Adrenal gland (tissue), 9 donors: ENCODE measurements at regions not wholly inside any gene's neighbourhood (a gene's known extent, or its start where the extent isn't known, plus 50 kb on each side); places are given as distances from the start of the nearest gene placed in this dataset.

Experiments
- DNase-seq, 7 donors: peaks; one replicate each; pipeline ENCODE4 v3.0.0-alpha.2; 2019 to 2020
- H3K27ac ChIP-seq, 5 donors: fragments of 200-600 bp; sonication (generic) in 4 of 5; 1 replicate in 3 of 5; 2 replicates in 2 of 5; pipeline versions ENCODE4 v1.5.1 to v1.8.0; 2016 to 2020; ENCODE audit warnings: mild to moderate bottlenecking in 1 of 5
- H3K27me3 ChIP-seq: fragments of 200-600 bp; 2 replicates; pipeline ENCODE4 v1.8.0; 2021
- H3K36me3 ChIP-seq, 2 donors: fragments of 200-600 bp; replicated peaks in 1 of 2; 1 replicate in 1 of 2; 2 replicates in 1 of 2; pipeline versions ENCODE4 v1.5.1 to v1.8.0; 2018 to 2022
- H3K4me1 ChIP-seq, 2 donors: fragments of 200-600 bp; replicated peaks in 1 of 2; 1 replicate in 1 of 2; 2 replicates in 1 of 2; pipeline versions ENCODE4 v1.5.1 to v1.8.0; 2018 to 2021
- H3K4me3 ChIP-seq, 4 donors: fragments of 200-600 bp; sonication (generic) in 3 of 4; one replicate each; pipeline ENCODE4 v1.5.1; 2016 to 2018
- H3K9me3 ChIP-seq, 3 donors: fragments of 200-600 bp; sonication (generic) in 1 of 3; replicated peaks in 1 of 3; 1 replicate in 2 of 3; 2 replicates in 1 of 3; pipeline versions ENCODE4 v1.5.1 to v1.8.0; 2016 to 2021
- CTCF ChIP-seq, 6 experiments: fragments of 450-650 bp in 4 of 6; fragments of 200-600 bp in 2 of 6; sonication (generic) in 1 of 6; IDR thresholded peaks; 1 replicate in 5 of 6; 2 replicates in 1 of 6; pipeline versions ENCODE4 v1.5.1 to v1.8.0; 2016 to 2021; ENCODE audit warnings: antibody characterized with exemption in 6 of 6, mild to moderate bottlenecking in 2 of 6, moderate library complexity in 1 of 6
- POLR2A ChIP-seq, 2 donors: fragments of 450-650 bp; IDR thresholded peaks; one replicate each; pipeline ENCODE4 v1.6.1; 2017; ENCODE audit warnings: antibody characterized with exemption in 2 of 2, mild to moderate bottlenecking in 2 of 2, moderate library complexity in 1 of 2
- WGBS, 4 donors: extraction: QIAGEN DNeasy Blood & Tissue Kit in 2 of 4; methylation state at CpG; one replicate each; pipeline versions ENCODE4 v1.1.5 to v1.1.7; 2013 to 2017; 5-methylcytosine and 5-hydroxymethylcytosine counted together
- intact Hi-C, 2 donors: fragments of 100-400 bp; cut with DNase I; formaldehyde crosslinking; loops; one replicate each; pipeline versions ENCODE4 v1.14.1 to v1.15.0; 2022 to 2023
- donor health status: healthy with polysubstance abuse.
- donor health status: Bipolar disorder and iron deficiency.
- donor health status: DM: yes; HTN: yes; CAD: no.
- donor health status: DM: no; HTN: no; CAD: no.
- donor health status: DM: no; HTN: no; CAD: no.

GRCh38 chr19:32252333-32252669, 93.1 kb upstream of the ZNF507 start:
- peaks cover 6% of the 10 kb centered on the region for H3K27me3 ChIP-seq
- H3K36me3 ChIP-seq, result no peaks in the 10 kb centered on the region
- no peaks in the 10 kb centered on the region for H3K4me1 ChIP-seq
- no peak overlapping the region for H3K4me3 ChIP-seq
- intact Hi-C loops, result no loop called here
- TF ChIP-seq POLR2A (IDR thresholded peaks at IDR 0.05), result no peak
- TF ChIP-seq CTCF (IDR thresholded peaks at IDR 0.05), result no peak
- H3K9me3 ChIP-seq, result no peaks in the 10 kb centered on the region
- H3K27ac ChIP-seq, result no peak overlapping the region
- WGBS, 4 donors, result 61 to 85% (median 80%) methylated on average over 3 to 11 of the region's 11 CpGs
- DNase-seq, result no peak

DNA sequence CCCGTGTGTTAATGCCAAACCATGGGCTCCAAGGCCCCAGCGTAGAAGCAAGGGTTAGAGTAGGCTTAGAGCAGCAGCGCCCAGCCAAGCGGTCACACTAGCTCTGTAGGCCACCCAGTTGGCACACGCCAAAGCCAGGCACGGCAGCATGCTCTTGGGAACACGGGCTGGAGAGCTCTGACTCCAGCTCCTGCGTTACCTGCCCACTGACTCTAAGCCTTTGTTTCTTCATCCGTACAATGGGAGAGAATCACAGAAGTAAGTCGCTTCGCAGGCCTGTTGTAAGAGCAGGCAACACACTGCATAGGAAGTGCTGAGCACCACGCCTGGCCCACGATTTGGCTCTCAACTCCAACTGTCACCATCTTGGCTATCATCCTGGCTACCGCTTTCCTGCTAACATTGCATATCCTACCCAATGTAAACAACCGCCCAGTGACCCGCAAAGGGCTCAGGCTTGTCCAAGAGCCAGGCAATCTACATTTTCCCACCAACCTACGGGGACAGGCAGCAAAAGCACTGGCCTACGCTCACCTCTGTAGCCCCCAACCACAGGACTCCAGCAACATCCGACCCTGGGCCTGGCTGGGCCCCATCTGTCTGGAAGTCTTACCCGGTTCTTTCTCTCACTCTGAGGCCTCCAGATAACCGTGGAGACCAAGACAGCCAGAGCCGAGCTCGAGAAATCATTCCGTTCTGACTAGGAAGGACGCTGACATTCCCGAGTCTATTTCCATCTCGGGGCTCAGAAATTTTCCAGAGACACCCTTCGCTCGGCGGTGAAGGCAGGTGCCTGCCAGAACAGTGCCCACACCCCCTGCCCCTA, 91.5 kb upstream of the ZNF507 start:
- Histone ChIP-seq H3K27ac (no peak overlapping the region), H3K4me1 (no peaks in the 10 kb centered on the region), H3K9me3 (no peaks in the 10 kb centered on the region), H3K27me3 (peaks cover 6% of the 10 kb centered on the region), H3K36me3 (no peaks in the 10 kb centered on the region), H3K4me3 (no peak overlapping the region)
- intact Hi-C loops, result no loop called here
- TF ChIP-seq POLR2A (IDR thresholded peaks at IDR 0.05), result no peak
- TF ChIP-seq CTCF (IDR thresholded peaks at IDR 0.05), result no peak
- no peak for DNase-seq
- 82 to 90% (median 85%) methylated on average over 25 to 30 of the region's 30 CpGs for WGBS, 4 donors

DNA sequence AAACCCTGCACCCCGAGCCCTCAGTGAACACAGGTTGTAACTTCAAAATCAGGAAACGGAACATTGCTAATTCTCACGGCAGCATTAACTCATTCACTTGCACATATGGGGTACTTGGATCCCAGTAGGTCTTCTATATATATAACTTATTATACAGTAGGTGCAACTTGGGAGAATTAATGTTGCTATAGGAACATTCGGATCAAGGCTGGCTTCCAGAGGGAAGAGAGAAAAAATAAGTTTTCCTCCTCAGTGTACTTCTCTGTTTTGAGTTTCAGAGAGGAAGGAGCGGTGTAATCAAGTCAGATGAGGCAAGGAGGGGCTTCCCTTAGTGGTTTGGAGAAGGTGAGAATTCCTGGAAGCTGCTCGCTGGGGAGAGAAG, 90.9 kb upstream of the ZNF507 start:
- H3K4me1 ChIP-seq, result no peaks in the 10 kb centered on the region
- H3K36me3 ChIP-seq, result no peaks in the 10 kb centered on the region
- WGBS, 4 donors, result 54 to 78% (median 72%) methylated on average over 6 of the region's 6 CpGs
- no peak overlapping the region for H3K4me3 ChIP-seq
- peaks cover 6% of the 10 kb centered on the region for H3K27me3 ChIP-seq
- intact Hi-C loops, result no loop called here
- no peak for DNase-seq
- no peaks in the 10 kb centered on the region for H3K9me3 ChIP-seq
- no peak for TF ChIP-seq POLR2A (IDR thresholded peaks at IDR 0.05)
- no peak for TF ChIP-seq CTCF (IDR thresholded peaks at IDR 0.05)
- H3K27ac ChIP-seq, result no peak overlapping the region

GRCh38 chr19:32255536-32256295, 89.7 kb upstream of the ZNF507 start:
- H3K27ac ChIP-seq, result no peak overlapping the region
- H3K27me3 ChIP-seq, result peaks cover 6% of the 10 kb centered on the region
- no peak overlapping the region for H3K4me3 ChIP-seq
- H3K9me3 ChIP-seq, result no peaks in the 10 kb centered on the region
- DNase-seq, result no peak
- no peaks in the 10 kb centered on the region for H3K36me3 ChIP-seq
- intact Hi-C loops, result no loop called here
- TF ChIP-seq CTCF (IDR thresholded peaks at IDR 0.05), result no peak
- TF ChIP-seq POLR2A (IDR thresholded peaks at IDR 0.05), result no peak
- H3K4me1 ChIP-seq, result no peaks in the 10 kb centered on the region
- 72 to 83% (median 75%) methylated on average over 5 to 8 of the region's 8 CpGs for WGBS, 4 donors
